ENCODE measurements at regions not wholly inside any gene's neighbourhood (a gene's known extent, or its start where the extent isn't known, plus 50 kb on each side); places are given as distances from the start of the nearest gene placed in this dataset.
"Not testable (repeated sequence)": the region's sequence is repeated elsewhere in the genome, so short reads cannot be mapped to it uniquely, and the experiment has no call there.

- no peak for FAIRE-seq
These were observed 56.3 kb upstream of the ZNF92 start for GRCh38 chr7:65317372-65317771.

GRCh38 chr7:65310761-65311160 lies 62.9 kb upstream of the ZNF92 start:
- DNase-seq (ENCODE audit: low spot score in 2 of 2) (no peak), FAIRE-seq (no peak)

More at GRCh38 chr7:65317372-65317771, 56.3 kb upstream of the ZNF92 start:
- no peak for DNase-seq (ENCODE audit: low spot score in 2 of 2)

GRCh38 chr7:65308300-65308678 lies 65.4 kb upstream of the ZNF92 start:
- FAIRE-seq (no peak), DNase-seq (ENCODE audit: low spot score in 2 of 2) (no peak)

GRCh38 chr7:65307651-65308299 lies 65.9 kb upstream of the ZNF92 start:
- DNase-seq (ENCODE audit: low spot score in 2 of 2) (peak; percentile 11 to 44), FAIRE-seq (no peak)

GRCh38 chr7:65304175-65304574 lies 69.5 kb upstream of the ZNF92 start:
- DNase-seq (ENCODE audit: low spot score in 2 of 2) (no peak), FAIRE-seq (no peak)

GRCh38 chr7:65302883-65303282 lies 70.8 kb upstream of the ZNF92 start:
- no peak for FAIRE-seq
- DNase-seq (ENCODE audit: low spot score in 2 of 2) = no peak

- FAIRE-seq = no peak
- no peak for DNase-seq (ENCODE audit: low spot score in 2 of 2)
These were observed 72.6 kb upstream of the ZNF92 start for GRCh38 chr7:65301007-65301406.

- FAIRE-seq = no peak
These were observed 78.2 kb upstream of the ZNF92 start for GRCh38 chr7:65295409-65295808.

GRCh38 chr7:65290340-65290739 lies 83.3 kb upstream of the ZNF92 start:
- DNase-seq (ENCODE audit: low spot score in 2 of 2); FAIRE-seq: not testable (repeated sequence)

More at GRCh38 chr7:65295409-65295808, 78.2 kb upstream of the ZNF92 start:
- no peak for DNase-seq (ENCODE audit: low spot score in 2 of 2)

- FAIRE-seq (no peak), DNase-seq (ENCODE audit: low spot score in 2 of 2) (no peak)
These were observed 86.6 kb upstream of the ZNF92 start for GRCh38 chr7:65287023-65287422.

GRCh38 chr7:65285906-65286864 lies 87.5 kb upstream of the ZNF92 start:
- no peak for FAIRE-seq
- DNase-seq (ENCODE audit: low spot score in 2 of 2) = no peak

GRCh38 chr7:65285241-65285640 lies 88.4 kb upstream of the ZNF92 start:
- FAIRE-seq = not testable (repeated sequence)

GRCh38 chr7:65279795-65280194 lies 93.9 kb upstream of the ZNF92 start:
- DNase-seq (ENCODE audit: low spot score in 2 of 2) (no peak), FAIRE-seq (no peak)

More at GRCh38 chr7:65285241-65285640, 88.4 kb upstream of the ZNF92 start:
- not testable (repeated sequence) for DNase-seq (ENCODE audit: low spot score in 2 of 2)

GRCh38 chr7:65276822-65277221 lies 96.8 kb upstream of the ZNF92 start:
- DNase-seq (ENCODE audit: low spot score in 2 of 2) (no peak), FAIRE-seq (no peak)

- DNase-seq (ENCODE audit: low spot score in 2 of 2); FAIRE-seq: not testable (repeated sequence)
These were observed 102.2 kb upstream of the ZNF92 start for GRCh38 chr7:65271502-65271901.

- FAIRE-seq (no peak), DNase-seq (ENCODE audit: low spot score in 2 of 2) (peak in 1 of 2 donors; percentile 38)
These were observed 104.4 kb upstream of the ZNF92 start for GRCh38 chr7:65269150-65269856.

- DNase-seq (ENCODE audit: low spot score in 2 of 2) (no peak), FAIRE-seq (no peak)
These were observed 104.9 kb upstream of the ZNF92 start for GRCh38 chr7:65268782-65269149.

- FAIRE-seq = no peak
- DNase-seq (ENCODE audit: low spot score in 2 of 2) = no peak
These were observed 107.6 kb upstream of the ZNF92 start for GRCh38 chr7:65265933-65266519.

GRCh38 chr7:65264258-65264657 lies 109.4 kb upstream of the ZNF92 start:
- FAIRE-seq = no peak
- DNase-seq (ENCODE audit: low spot score in 2 of 2) = no peak

- FAIRE-seq; DNase-seq (ENCODE audit: low spot score in 2 of 2): not testable (repeated sequence)
These were observed 113.0 kb upstream of the ZNF92 start for GRCh38 chr7:65260673-65261072.
